Natural killer cell (primary cell): ENCODE measurements at regions not wholly inside any gene's neighbourhood (a gene's known extent, or its start where the extent isn't known, plus 50 kb on each side); places are given as distances from the start of the nearest gene placed in this dataset.

ENCODE experiments used
- ATAC-seq, 3 donors: fragments of 150-1000 bp in 2 of 3; fragments of 200-7000 bp in 1 of 3; cut with Tn5 transposase; 1 replicate in 1 of 3; 2 replicates in 2 of 3; pipeline ENCODE4 v1.10.0; 2021; ENCODE audit warnings: mild to moderate bottlenecking in 2 of 3, moderate library complexity in 2 of 3
- DNase-seq, 2 donors: peaks; one replicate each; pipeline versions ENCODE4 v3.0.0 to v3.0.0-alpha.2; 2013 to 2021; ENCODE audit warnings: mixed read lengths in 1 of 2
- H3K27ac ChIP-seq: one replicate; pipeline ENCODE4 v1.5.1; 2013; ENCODE audit warnings: mild to moderate bottlenecking, low read length
- H3K27me3 ChIP-seq: one replicate; pipeline ENCODE4 v1.6.1; 2013; ENCODE audit warnings: low read length; ENCODE audit not compliant: control insufficient read depth, insufficient read depth
- H3K36me3 ChIP-seq: one replicate; pipeline ENCODE4 v1.6.1; 2013; ENCODE audit warnings: low read length; ENCODE audit not compliant: control insufficient read depth, insufficient read depth
- H3K4me1 ChIP-seq: one replicate; pipeline ENCODE4 v1.6.1; 2013; ENCODE audit warnings: low read length; ENCODE audit not compliant: control insufficient read depth, insufficient read depth
- H3K4me3 ChIP-seq: one replicate; pipeline ENCODE4 v1.5.1; 2013; ENCODE audit warnings: low read length
- H3K9me3 ChIP-seq: one replicate; pipeline ENCODE4 v1.6.1; 2013; ENCODE audit warnings: low read length; ENCODE audit not compliant: control insufficient read depth, insufficient read depth
- H3K27ac Mint-ChIP-seq, 2 donors: one replicate each; pipeline ENCODE4 v1.8.0; 2022; ENCODE audit warnings: mild to moderate bottlenecking in 2 of 2, mixed read lengths in 2 of 2, moderate library complexity in 1 of 2
- H3K27me3 Mint-ChIP-seq, 2 donors: one replicate each; pipeline ENCODE4 v1.8.0; 2022; ENCODE audit warnings: low read depth in 2 of 2, mixed read lengths in 2 of 2
- H3K36me3 Mint-ChIP-seq: one replicate; pipeline ENCODE4 v1.8.0; 2022; ENCODE audit warnings: mixed read lengths
- H3K4me1 Mint-ChIP-seq, 2 donors: one replicate each; pipeline ENCODE4 v1.8.0; 2022; ENCODE audit warnings: mixed read lengths in 2 of 2
- H3K4me3 Mint-ChIP-seq: one replicate; pipeline ENCODE4 v1.8.0; 2022; ENCODE audit warnings: mild to moderate bottlenecking, moderate library complexity, mixed read lengths
- H3K9me3 Mint-ChIP-seq, 2 donors: one replicate each; pipeline ENCODE4 v1.8.0; 2022; ENCODE audit warnings: mixed read lengths in 2 of 2
- WGBS: methylation state at CpG from one replicate; pipeline ENCODE4 v1.1.7; 2013; ENCODE audit warnings: missing lambda C conversion rate; ENCODE audit not compliant: insufficient coverage; 5-methylcytosine and 5-hydroxymethylcytosine counted together
- intact Hi-C: fragments of 100-400 bp; cut with micrococcal nuclease; formaldehyde crosslinking; loops from one replicate; pipeline ENCODE4 v1.14.2; 2022
- TF ChIP-seq, protein P1 (sequence below): fragments of 200-600 bp; IDR thresholded peaks from one replicate; pipeline ENCODE4 v1.8.0; 2022; ENCODE audit warnings: antibody characterized with exemption

DNA sequence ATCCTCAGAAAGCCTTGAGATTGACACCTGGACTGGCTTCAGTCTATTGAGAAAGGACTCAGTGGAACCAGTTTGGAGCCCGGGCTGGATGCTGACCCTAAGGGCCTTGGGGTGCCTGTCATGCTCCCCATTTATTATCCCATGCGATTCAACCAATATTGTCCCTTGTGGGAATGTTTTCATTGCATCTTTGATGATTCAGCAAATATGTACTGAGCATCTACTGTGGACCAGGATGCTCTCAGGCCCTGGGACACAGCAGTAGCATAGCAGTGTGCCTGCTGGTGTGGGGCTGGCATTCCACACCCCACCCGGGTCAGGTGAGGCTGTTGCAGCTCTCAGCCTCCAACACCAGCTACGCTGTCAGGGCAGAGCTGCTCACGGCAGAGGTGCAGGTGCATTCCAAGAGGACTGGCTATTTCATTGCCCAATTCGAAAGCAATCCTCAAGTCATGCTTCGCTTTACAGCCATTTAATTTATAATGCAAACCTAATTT is 586.0 kb downstream of the TCERG1L start:
- DNase-seq (no peak), ATAC-seq (no peak)
- H3K9me3 Mint-ChIP-seq: no peaks in the 10 kb centered on the region
- H3K9me3 ChIP-seq: no peaks in the 10 kb centered on the region
- H3K27me3 Mint-ChIP-seq: peaks cover 0 to 3% of the 10 kb centered on the region in 2 donors
- no peaks in the 10 kb centered on the region for H3K27me3 ChIP-seq
- no peaks in the 10 kb centered on the region for H3K4me1 Mint-ChIP-seq
- H3K4me3 ChIP-seq: no peak overlapping the region
- no peak overlapping the region for H3K4me3 Mint-ChIP-seq
- WGBS: 91% methylated on average over 7 of the region's 7 CpGs
- H3K27ac ChIP-seq: no peak overlapping the region
- intact Hi-C loops: no loop called here
- TF ChIP-seq, protein P1, sequence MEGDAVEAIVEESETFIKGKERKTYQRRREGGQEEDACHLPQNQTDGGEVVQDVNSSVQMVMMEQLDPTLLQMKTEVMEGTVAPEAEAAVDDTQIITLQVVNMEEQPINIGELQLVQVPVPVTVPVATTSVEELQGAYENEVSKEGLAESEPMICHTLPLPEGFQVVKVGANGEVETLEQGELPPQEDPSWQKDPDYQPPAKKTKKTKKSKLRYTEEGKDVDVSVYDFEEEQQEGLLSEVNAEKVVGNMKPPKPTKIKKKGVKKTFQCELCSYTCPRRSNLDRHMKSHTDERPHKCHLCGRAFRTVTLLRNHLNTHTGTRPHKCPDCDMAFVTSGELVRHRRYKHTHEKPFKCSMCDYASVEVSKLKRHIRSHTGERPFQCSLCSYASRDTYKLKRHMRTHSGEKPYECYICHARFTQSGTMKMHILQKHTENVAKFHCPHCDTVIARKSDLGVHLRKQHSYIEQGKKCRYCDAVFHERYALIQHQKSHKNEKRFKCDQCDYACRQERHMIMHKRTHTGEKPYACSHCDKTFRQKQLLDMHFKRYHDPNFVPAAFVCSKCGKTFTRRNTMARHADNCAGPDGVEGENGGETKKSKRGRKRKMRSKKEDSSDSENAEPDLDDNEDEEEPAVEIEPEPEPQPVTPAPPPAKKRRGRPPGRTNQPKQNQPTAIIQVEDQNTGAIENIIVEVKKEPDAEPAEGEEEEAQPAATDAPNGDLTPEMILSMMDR: no peak
- H3K36me3 ChIP-seq: no peaks in the 10 kb centered on the region
- H3K36me3 Mint-ChIP-seq: no peaks in the 10 kb centered on the region
- H3K27ac Mint-ChIP-seq: no peak overlapping the region
- no peaks in the 10 kb centered on the region for H3K4me1 ChIP-seq

DNA sequence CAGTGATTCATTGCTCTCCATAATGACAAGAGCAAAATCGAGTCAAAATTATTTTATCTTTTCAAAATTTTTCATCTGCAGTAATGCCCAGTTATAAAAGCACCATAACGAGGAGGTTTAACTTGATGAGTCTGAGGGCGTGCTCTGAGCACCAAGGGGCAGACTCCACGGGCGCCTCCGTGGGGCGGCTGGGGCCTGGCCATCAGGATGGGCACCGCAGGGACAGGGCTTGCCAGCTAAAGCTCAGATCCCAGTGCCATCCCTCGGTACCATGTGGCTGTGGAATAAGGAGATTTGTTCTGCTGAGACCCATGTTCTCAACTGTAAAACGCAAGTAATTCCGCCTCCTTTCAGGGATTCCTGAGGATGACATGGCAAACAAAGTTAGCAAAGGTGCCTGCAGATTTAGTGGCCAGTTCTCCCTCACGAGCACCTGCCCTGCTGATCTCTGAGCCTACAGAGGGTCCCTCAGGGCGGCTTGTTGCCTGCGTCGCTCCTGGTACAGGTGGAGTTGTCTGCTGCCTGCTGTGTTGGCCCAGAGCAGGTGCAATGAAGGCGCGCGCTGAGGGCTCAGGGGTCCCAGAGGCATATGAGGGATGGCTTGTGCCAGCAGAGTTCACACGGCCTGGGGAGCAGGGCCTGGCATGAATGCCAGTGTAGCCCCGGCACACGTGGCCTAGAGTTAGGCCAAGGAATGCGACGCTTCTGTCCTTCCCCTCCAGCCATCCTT is 584.4 kb downstream of the TCERG1L start:
- DNase-seq (no peak), ATAC-seq (no peak)
- WGBS: 85% methylated on average over 22 of the region's 23 CpGs
- no peaks in the 10 kb centered on the region for H3K9me3 Mint-ChIP-seq
- H3K36me3 Mint-ChIP-seq: no peaks in the 10 kb centered on the region
- Histone ChIP-seq H3K4me3 (no peak overlapping the region), H3K9me3 (no peaks in the 10 kb centered on the region), H3K4me1 (no peaks in the 10 kb centered on the region), H3K27me3 (no peaks in the 10 kb centered on the region), H3K36me3 (no peaks in the 10 kb centered on the region), H3K27ac (no peak overlapping the region)
- intact Hi-C loops: no loop called here
- H3K27ac Mint-ChIP-seq: no peak overlapping the region
- H3K4me3 Mint-ChIP-seq: no peak overlapping the region
- no peaks in the 10 kb centered on the region for H3K4me1 Mint-ChIP-seq
- TF ChIP-seq, protein P1: no peak
- H3K27me3 Mint-ChIP-seq: peaks cover 0 to 3% of the 10 kb centered on the region in 2 donors

DNA sequence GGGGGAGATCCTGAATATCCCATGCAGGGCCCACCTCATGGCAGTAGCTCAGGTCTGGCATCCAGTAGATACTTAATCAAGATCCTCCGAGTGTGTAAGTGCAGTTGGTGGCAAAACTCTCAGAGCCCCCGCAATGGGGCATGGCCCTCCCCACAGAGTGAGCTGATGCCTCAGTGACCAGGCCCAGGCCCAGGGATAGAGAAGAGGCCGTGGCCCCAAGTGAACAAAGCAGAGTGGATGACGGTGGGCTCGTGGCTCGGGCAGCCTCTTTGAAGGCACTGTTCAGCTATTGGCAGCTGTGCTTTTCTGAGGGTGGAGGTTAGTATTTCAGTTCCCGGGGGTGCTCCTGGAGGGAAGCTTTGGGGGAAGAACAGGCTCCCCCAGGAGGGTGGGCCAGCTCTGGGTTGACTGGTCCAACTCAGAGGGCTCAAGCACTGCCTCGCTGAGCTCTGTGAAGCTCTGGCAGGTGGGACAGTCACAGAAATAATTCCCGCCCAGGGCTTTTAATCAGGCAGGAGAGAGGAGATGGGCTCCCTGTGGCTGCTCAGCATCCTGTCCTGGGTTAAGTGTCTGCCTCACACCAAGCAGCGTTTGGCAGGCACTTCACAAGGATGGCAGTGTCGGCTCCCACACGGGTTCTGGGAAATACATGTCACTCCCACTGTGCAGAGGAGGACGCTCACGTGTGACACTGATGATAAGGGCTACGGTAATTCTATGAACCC is 583.6 kb downstream of the TCERG1L start:
- H3K9me3 ChIP-seq: no peaks in the 10 kb centered on the region
- WGBS: 78% methylated on average over 15 of the region's 15 CpGs
- H3K4me3 ChIP-seq: no peak overlapping the region
- ATAC-seq: no peak
- Mint-ChIP-seq H3K9me3 (no peaks in the 10 kb centered on the region), H3K36me3 (no peaks in the 10 kb centered on the region), H3K4me3 (no peak overlapping the region), H3K27me3 (peaks cover 0 to 3% of the 10 kb centered on the region in 2 donors), H3K27ac (no peak overlapping the region), H3K4me1 (no peaks in the 10 kb centered on the region)
- H3K27me3 ChIP-seq: no peaks in the 10 kb centered on the region
- H3K36me3 ChIP-seq: no peaks in the 10 kb centered on the region
- H3K27ac ChIP-seq: no peak overlapping the region
- DNase-seq: no peak
- intact Hi-C loops: no loop called here
- TF ChIP-seq, protein P1: no peak
- no peaks in the 10 kb centered on the region for H3K4me1 ChIP-seq
